NCI-H345 (cell line): ENCODE measurements at regions not wholly inside any gene's neighbourhood (a gene's known extent, or its start where the extent isn't known, plus 50 kb on each side); places are given as distances from the start of the nearest gene placed in this dataset.
A peak's percentile ranks its signal among the peaks of the same experiment; 100 is the strongest.

ENCODE experiments used
- DNase-seq: peaks from one replicate; lab custom pipeline; 2025; lab: John Stamatoyannopoulos, UW

DNA sequence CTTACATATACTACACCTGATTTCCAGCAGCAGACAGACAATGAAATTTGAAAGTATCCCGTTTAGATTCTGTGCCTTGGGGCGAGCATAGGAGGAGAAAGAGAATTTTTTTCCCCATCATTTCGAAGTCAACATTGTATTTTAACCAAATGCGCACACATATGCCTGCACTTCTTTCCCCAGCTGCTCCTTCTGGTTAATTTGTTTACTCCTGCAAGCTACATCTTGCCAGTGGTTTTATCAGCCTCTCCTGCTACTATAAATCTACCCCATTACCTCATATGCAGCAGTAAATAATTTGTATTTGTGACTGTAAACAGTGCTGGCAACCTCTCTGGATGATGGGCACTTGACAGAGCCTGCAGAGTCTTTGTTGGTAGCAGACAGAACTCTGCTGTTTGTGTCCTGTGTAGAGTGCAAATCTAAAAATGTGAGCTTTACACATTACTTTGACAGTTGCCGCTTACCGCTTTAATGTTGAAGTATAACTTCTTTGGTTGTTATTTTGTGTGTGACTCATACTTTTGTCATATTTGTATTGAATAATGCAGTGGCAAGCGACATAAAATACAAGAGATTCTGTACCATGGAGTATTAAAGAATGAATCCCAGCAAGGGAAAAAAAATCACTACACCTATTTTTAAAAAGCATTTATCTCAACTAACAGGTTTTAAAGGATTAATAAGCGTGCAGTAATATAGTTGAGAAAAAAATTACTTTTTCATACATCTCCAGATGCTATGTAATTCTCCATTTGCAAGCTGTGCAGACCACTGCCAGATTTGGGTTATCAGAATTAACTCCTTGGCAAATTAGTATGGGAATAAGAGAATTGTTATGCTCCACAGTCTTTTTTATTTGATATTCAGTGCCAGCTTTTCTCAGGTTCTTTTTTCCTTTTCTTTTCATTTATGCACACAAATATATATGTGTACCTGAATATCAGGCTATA, 536.8 kb downstream of the XIRP2 start:
- DNase-seq = peak; percentile 68

- DNase-seq = peak; percentile 35
Observed at GRCh38 chr2:167424221-167424620, 535.9 kb downstream of the XIRP2 start.

GRCh38 chr2:167423731-167424130, 535.5 kb downstream of the XIRP2 start:
- no peak for DNase-seq

DNA sequence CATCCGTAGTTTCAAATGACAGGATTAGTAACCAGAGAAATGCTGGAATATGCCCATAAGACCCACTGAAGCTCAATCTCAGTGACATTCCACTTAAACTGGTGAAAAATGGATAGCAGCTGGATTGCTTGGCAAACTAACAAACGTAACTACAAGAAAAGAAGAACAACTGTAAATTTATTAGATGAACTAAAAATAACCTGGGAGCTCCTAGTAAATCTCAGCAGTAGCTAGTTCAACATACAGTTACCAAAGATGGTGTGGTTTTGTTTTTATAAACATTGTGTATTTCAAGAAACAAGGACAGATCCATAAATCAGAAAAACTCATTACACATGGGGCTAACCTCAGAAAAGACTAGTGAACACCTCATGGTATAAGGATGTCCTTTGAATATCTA, 531.9 kb downstream of the XIRP2 start:
- no peak for DNase-seq

- DNase-seq = no peak
Observed at GRCh38 chr2:167415068-167415467, 526.8 kb downstream of the XIRP2 start.

GRCh38 chr2:167411367-167411766, 523.1 kb downstream of the XIRP2 start:
- no peak for DNase-seq

DNA sequence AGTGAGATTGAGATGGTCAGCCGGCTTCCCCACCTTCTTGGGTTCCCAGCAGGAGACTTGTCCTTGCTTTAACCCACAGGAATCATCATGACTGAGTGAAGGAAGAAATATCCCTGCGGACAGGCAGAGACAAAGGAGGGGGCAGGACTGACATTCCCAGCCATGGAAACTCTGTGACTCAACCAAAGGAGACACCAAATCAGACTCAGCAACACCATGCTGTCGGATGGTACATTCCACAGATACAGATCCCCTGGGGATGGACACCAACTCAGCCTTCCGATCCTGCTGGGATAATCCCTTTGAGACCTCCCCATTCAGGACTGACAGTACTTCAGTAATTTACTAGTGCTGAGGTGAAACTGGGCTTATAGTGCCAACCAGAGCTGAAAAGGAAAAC, 518.3 kb downstream of the XIRP2 start:
- DNase-seq = no peak

GRCh38 chr2:167404627-167405284, 516.5 kb downstream of the XIRP2 start:
- DNase-seq = no peak

DNA sequence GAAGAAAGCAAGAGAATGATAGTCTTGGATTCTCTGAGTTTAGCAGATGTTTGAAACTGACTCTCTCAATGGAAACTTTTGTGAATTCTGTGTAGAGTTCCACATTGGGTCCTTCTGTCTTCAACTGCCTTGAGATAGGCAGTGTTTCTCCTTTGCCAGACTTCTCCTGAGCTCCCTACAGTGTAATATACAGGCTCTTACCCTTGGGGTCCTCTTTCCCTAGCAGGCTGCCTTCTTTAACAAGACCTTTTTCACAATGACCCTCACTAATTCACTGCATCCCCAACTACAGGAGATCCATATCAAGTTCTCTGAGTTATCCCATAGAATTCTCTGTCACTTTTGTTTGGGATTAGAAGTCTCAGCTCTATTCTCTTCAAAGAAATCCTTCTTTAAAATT, 513.0 kb downstream of the XIRP2 start:
- DNase-seq = no peak

DNA sequence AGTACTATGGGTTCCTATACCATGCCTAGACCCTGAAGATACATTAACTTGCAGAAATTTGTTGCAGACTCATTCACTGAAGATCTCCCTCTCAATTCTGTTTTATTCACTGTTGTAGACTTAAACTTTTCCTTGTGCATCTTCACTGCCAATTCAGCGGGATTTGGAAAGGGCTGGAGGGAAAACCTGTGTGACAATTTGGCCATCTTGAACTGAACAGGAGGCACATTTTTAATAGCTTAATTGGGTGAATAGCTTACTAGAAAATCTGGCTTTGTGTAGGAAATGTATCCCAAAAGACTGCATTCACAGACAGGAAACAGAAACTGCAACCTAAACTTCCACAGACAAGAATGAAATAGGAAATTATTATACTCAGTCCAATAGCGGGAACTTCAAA, 512.3 kb downstream of the XIRP2 start:
- no peak for DNase-seq

- no peak for DNase-seq
Observed at GRCh38 chr2:167398873-167399272, 510.6 kb downstream of the XIRP2 start.

DNA sequence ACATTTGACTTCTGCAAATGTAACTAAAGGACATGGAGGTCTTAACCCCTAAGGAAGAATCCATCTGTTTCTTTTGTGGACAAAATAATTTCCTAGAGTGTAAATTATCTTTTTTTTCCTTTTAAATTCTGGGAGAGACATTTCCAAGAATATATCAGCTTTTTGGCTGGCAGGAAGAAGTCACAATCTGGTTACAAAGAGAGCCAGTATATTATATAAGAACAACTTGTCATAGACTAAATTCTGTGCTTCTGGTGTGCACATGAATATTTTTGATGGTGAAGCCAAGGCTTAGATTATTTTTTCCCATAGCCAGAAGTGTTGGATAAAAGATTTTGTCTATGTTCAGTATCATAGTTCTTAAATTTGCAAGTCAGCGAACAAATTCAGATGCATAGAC, 500.6 kb downstream of the XIRP2 start:
- DNase-seq = no peak

GRCh38 chr2:167388497-167388896, 500.2 kb downstream of the XIRP2 start:
- no peak for DNase-seq

GRCh38 chr2:167386694-167387093, 498.4 kb downstream of the XIRP2 start:
- DNase-seq = no peak

GRCh38 chr2:167383610-167384194, 495.4 kb downstream of the XIRP2 start:
- no peak for DNase-seq

DNA sequence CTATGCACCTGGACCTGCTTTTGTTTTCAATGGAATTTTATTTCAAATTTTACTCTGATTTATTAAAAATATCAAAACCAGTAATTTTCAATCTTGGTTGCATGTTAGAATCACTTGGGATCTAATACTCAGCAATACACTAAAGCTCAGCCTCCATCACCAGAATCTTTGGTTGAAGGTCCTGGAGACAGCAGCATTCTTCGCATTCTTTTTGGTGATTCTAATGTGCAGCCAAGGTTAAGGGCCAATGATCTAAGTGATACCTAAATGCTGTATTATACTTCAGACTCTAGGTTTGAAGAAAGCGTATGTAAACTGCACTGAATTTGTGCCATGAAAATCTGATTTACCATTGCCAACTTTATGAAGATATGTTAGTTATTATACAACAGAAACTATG, 493.1 kb downstream of the XIRP2 start:
- no peak for DNase-seq

DNA sequence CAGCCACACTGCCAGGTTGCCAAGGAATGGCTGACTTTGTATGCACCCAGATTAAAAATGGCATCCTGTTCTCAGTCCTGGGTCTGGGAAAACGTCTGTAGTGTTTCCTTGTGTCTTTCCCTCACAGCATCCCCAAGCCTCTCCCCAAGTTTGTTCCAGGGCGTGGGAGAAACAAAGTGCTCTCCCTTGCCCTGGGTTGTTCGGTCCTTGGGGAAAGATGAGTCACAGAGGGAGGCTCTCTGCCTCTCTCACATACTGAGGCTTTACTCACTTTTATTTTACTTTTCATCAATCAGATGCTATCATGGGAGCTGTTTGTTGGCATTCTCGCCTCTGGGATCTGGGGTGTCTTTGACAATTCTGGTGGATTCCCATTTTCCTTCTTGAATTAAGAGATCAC, 492.3 kb downstream of the XIRP2 start:
- no peak for DNase-seq

- no peak for DNase-seq
Observed at GRCh38 chr2:167380094-167380493, 491.8 kb downstream of the XIRP2 start.

DNA sequence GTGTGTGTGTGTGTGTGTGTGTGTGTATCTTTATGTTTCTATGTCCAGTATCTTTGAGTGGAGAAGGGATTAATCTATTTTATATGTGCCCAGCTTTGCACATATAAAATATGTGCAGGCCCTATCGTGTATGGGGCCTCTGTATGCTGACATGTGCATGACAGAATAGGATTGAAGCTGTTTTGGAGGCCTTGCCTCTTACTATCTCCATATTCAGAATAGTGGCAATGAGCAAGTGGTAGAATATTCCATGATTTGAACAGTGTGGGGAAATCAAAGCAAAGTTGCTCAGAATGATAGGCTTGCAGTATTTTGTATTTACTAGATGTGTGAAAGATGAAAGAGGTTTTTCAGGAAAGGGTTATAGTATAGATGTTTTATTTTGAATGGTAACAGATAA, 480.8 kb downstream of the XIRP2 start:
- no peak for DNase-seq

DNA sequence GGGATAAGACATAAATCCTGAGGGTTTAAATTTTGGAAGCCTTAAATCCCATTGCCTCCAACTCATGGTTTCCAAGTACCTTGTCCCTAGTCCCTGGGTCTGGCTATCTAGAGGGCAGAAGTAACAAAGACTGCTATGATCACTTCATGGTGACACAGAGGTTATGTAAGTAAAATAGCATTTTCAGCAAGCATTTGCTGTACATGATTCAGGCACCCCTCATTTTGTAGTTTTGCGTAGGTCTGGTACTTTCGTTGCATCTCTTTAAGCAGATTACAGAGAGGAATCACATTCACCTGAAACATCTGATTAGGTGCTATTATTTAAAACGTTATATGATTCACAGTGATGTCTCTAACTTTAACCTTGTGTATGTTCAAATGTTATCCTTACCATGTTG, 480.1 kb downstream of the XIRP2 start:
- DNase-seq = no peak

- no peak for DNase-seq
Observed at GRCh38 chr2:167365216-167365615, 476.9 kb downstream of the XIRP2 start.

DNA sequence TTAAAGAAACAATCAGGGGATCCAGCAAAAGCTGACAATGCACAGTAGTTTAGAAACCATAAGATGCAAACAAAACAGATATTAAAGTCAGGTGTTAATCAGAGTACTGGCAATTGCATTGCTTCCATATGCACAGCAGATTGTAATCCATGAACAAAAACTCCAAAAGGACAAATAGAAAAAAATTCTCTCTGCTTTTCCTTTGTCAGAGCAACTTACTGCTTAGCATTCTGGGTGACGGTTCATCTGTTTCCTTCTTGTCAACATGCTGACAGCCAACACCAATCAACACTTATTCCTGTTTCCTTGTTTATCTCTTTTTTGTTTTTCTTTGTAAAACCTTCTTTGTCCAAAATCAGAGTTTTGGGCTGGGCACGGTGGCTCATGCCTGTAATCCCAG, 473.1 kb downstream of the XIRP2 start:
- no peak for DNase-seq

DNA sequence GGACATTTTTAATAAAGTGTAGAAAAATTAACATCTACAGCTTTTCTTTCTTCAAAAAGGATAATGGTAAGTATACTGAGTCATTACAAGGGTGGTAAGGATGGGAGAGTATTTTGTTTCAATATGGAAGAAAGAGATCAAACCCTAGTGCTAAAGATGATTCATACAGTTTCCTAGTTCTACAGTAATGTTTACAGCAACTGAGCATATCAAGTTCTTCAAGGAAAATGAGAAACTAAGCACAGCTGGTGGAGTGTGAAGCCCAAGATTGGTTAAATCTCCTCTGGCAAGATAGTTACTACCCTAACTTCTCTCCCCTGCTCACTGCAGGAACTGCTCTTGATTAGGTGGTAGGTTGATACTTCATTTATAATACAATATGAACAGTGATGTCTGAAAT, 467.5 kb downstream of the XIRP2 start:
- no peak for DNase-seq
